Gastroesophageal sphincter (tissue), 3 donors: ENCODE measurements at regions not wholly inside any gene's neighbourhood (a gene's known extent, or its start where the extent isn't known, plus 50 kb on each side); places are given as distances from the start of the nearest gene placed in this dataset.

Source experiments
- CTCF ChIP-seq, 4 experiments: fragments of 200-600 bp in 2 of 4; fragments of 450-650 bp in 2 of 4; sonication (generic) in 1 of 4; IDR thresholded peaks; one replicate each; pipeline ENCODE4 v1.5.1; 2017 to 2019; ENCODE audit warnings: antibody characterized with exemption in 4 of 4, mild to moderate bottlenecking in 2 of 4, moderate library complexity in 2 of 4
- POLR2A ChIP-seq, 2 donors: fragments of 450-650 bp; IDR thresholded peaks; one replicate each; pipeline ENCODE4 v1.6.1; 2017; ENCODE audit warnings: antibody characterized with exemption in 2 of 2, mild to moderate bottlenecking in 2 of 2, moderate library complexity in 1 of 2

GRCh38 chr6:115573861-115574260, 486.8 kb downstream of the FRK start:
- TF ChIP-seq CTCF (IDR thresholded peaks at IDR 0.05) (no peak), POLR2A (IDR thresholded peaks at IDR 0.05) (no peak)
